A549 (cell line): ENCODE measurements at regions not wholly inside any gene's neighbourhood (a gene's known extent, or its start where the extent isn't known, plus 50 kb on each side); places are given as distances from the start of the nearest gene placed in this dataset.

Source experiments
- CTCF ChIP-seq: fragments of >200 bp; sonication (Bioruptor Twin); formaldehyde crosslinking; IDR thresholded peaks from 3 replicates; pipeline ENCODE4 v1.5.1; 2016
- MAFK ChIP-seq: fragments of 450-650 bp; IDR thresholded peaks from 2 replicates; pipeline ENCODE4 v1.6.1; 2014; ENCODE audit not compliant: partially characterized antibody
- RAD21 ChIP-seq, 2 experiments: fragments of >200 bp in 1 of 2; sonication (Bioruptor Twin) in 1 of 2; formaldehyde crosslinking in 1 of 2; IDR thresholded peaks in 1 of 2; conservative IDR thresholded peaks in 1 of 2; 2 replicates in 1 of 2; 3 replicates in 1 of 2; pipeline ENCODE4 v1.6.1; 2012 to 2018; ENCODE audit warnings: inconsistent platforms in 1 of 2

DNA sequence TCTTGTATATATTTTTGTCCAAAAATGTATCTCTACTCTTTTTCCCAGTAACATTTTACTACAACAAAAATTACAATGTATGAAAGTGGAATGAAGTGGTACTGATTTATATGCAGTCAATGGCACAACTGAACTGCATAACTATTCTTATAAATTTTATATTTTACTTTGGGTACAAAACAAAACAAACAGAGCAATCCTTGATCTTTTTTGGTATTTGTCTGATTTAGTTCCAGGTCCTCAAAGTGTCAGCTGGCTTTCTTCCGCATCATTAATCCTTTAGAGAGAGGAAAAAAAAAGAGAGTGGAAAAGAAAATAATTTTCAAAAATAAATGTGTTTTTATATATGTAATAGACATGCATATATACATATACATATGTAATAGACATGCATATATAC lies 252.4 kb upstream of the SLIT2 start:
- no peak for TF ChIP-seq CTCF
- TF ChIP-seq RAD21 (conservative IDR thresholded peaks at IDR 0.05 in 1 of 2, IDR thresholded peaks at IDR 0.05 in 1 of 2): no peak
- no peak for TF ChIP-seq MAFK
